IMR-90 (cell line): ENCODE measurements at regions not wholly inside any gene's neighbourhood (a gene's known extent, or its start where the extent isn't known, plus 50 kb on each side); places are given as distances from the start of the nearest gene placed in this dataset.

Source experiments
- CHD1 ChIP-seq: IDR thresholded peaks from 2 replicates; pipeline ENCODE4 v1.6.1; 2012; ENCODE audit warnings: low read depth, low read length, improper control_type of control experiment
- CTCF ChIP-seq: conservative IDR thresholded peaks from 2 replicates; pipeline ENCODE4 v1.5.1; 2012; ENCODE audit warnings: mild to moderate bottlenecking, low read depth, low read length, improper control_type of control experiment
- ELK1 ChIP-seq: fragments of 150-350 bp; IDR thresholded peaks from 2 replicates; pipeline ENCODE4 v1.6.1; 2016; ENCODE audit warnings: low read depth, mild to moderate bottlenecking, low read length, moderate library complexity, borderline replicate concordance
- POLR2A ChIP-seq: IDR thresholded peaks from 2 replicates; pipeline ENCODE4 v1.6.1; 2012; ENCODE audit warnings: mild to moderate bottlenecking, low read depth, low read length
- RCOR1 ChIP-seq: IDR thresholded peaks from 2 replicates; pipeline ENCODE4 v1.6.1; 2012; ENCODE audit warnings: mild to moderate bottlenecking, low read length, improper control_type of control experiment; ENCODE audit not compliant: insufficient replicate concordance
- RFX5 ChIP-seq: IDR thresholded peaks from 2 replicates; pipeline ENCODE4 v1.8.0; 2012; ENCODE audit warnings: low read depth, mild to moderate bottlenecking, low read length, moderate library complexity

DNA sequence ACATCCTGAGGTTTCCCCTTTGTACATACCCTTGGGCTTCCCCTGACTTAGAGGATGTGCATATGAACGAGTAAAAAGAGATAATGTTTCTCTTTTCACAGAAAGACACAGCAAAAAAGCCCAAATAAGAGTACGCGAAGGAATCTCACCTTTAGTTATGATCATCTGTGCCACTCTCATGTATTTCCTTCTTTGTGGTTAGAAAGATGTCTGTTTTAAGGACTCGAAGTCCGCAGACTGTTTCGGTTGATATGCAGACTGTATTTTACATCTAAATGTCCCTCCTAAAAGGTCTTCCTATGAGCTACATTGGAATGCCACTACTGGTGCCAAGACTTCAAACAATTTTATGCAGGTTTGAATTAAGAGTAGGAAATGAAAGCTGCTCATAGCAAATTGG is 102.3 kb upstream of the GOT2 start:
- TF ChIP-seq CTCF (no peak), POLR2A (no peak), RFX5 (no peak), RCOR1 (no peak), CHD1 (no peak), ELK1 (no peak)
